Esophagus mucosa (tissue), 1 donor: ENCODE measurements at regions not wholly inside any gene's neighbourhood (a gene's known extent, or its start where the extent isn't known, plus 50 kb on each side); places are given as distances from the start of the nearest gene placed in this dataset.
A peak's percentile ranks its signal among the peaks of the same experiment; 100 is the strongest.

Source experiments
- ATAC-seq: fragments of 200-7000 bp; cut with Tn5 transposase; one replicate; pipeline ENCODE4 v1.9.1; 2020
- donor health status: DM: yes; HTN: yes; CAD: no.

DNA sequence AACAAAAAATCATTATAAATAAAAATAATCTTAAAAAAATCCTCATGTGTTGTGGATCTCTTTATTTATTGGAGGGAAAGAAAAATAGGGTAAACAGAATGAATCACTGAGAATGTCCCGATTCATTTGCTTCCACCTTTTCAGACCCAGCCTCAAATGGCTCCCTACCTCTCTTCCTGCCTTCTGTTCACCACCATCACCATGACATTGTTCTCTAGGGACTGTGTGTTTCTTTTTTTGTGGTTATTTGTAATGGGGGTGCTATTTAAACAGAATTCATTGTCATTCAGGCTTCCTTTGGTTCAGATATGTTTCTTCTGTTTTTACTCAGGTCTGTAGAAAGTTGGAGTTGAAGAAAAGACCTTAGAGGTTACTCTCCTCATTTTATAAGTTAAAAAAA is 198.2 kb downstream of the KIF4B start:
- no peak for ATAC-seq

DNA sequence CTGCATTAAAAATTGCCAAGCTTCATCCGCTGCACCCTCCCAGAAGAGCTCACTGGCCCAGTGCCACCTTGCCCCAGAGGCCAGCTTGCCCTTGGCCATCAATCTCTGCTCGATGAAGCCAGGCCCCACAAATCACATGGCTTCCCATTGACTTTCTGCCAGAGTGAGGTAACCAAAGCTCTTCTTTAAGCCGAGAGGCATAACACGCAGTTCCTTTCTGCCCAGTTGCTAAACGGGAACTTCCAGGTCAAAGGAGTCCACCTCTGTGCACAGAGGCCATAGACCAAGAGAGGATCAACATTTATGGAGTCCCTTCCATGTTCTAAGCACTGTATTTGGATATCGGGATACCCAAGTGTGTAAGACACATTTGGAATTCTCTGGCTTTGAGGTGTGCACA is 208.8 kb downstream of the KIF4B start:
- peak; percentile 91 for ATAC-seq

DNA sequence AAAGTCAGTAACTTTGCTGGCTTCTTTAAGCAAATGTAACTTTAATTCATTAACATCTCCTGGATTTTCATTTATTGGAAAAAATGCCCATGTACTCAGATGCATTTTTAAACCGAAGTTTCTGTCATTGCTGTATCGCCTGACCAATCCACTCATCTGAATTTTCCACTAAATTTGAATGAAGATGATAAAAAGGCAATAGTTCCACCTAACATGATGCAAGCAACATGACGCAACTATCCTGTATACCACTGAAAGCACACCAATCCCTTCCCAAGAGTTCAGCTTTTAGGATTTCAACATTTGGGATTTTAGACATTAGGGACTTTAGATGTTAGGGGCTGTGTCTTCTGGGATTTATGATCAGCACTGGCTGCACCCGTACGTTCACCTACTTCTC is 215.6 kb downstream of the KIF4B start:
- no peak for ATAC-seq

DNA sequence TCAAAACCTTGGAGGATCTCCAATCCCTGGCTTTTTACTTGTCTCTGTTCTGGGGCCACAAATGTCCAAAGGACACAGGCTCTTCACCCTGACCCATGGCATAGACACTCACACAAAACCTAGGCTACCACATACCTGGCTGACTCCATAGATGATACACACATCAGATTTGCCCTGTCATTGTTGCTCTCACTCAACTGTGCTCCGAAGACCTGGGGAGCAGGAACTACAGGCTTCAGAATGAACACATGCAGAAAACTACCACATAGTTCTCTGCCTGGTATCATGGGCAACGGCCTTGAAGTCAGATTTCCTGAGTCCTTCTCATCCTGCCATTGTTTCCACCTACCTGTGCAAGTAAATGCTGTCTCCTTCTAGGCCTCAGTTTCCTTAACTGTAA is 226.2 kb downstream of the KIF4B start:
- ATAC-seq: peak; percentile 93

DNA sequence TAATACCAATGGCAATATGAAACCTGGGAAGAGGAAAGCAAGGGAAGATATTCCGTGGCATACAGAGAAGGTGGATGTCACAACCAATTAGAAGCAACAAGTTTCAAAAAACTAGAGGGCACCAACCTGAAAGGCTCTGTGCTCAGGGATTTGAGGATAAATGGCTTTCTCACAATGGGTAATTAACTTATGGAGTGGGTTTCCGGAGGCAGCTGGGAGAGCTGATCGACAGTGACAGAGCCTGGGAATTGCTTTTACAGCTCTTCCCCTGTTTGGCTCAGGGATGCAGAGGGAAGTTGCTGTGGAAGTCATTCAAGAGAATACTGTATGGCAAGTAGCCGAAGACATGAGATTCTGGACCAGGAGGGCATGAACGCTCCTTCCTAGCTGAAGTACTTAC is 237.0 kb downstream of the KIF4B start:
- ATAC-seq: no peak

DNA sequence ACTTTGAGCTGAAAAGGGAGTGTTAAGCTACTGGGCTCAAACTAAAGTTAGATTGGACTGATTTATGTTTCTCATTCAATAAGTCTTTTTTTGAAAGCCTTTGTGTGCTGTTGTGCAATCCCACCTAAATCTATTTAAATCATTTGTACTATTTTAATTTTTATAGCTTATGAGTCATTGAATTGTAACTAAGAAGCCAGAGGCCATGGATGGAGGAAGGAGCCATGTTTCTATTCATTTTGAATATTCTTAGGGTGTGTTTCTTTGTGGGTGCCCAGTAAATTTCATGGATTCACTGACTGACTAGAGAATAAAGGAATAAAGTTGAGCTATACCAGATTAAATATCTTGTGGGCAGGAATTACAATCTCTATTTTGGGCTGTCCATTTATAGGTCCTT is 238.5 kb downstream of the KIF4B start:
- ATAC-seq: peak; percentile 87

DNA sequence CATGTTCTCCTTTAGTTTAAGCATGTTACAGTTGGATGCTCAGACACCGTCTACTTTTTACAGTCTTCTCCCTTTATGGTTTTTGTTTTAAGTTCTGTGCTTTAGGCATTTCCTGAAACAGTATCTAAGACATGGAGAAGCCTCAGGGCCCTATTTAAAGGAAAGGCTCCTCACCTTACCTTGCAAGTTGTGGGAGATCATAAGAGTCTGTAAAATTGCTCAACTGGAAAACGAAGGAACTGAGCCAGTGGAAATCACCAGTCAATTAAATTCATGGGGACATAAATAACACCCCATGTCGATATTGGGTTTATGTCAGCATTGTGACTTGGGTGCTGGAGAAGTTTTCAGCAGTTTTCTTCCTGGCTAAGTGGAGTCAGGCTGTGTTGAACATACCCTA is 239.2 kb downstream of the KIF4B start:
- ATAC-seq: no peak

DNA sequence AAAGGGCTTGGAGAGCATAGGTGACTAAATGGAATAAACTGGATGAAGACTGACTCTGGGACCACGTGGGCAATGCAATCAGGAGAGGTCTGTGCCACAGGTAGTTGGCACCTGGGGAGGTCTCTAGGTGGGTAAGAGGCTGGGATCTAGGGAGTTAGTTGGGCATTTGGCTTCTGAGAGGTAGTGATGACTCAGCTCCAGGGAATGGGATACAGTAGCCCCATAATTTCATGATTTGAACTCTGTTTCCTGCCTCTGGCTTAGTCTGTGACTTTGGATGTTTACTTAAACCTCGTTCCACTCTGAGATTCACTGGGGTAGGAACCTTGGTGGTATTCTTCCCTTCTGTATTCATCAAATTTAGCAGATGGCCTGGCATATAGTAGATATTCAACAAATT is 240.8 kb downstream of the KIF4B start:
- no peak for ATAC-seq

DNA sequence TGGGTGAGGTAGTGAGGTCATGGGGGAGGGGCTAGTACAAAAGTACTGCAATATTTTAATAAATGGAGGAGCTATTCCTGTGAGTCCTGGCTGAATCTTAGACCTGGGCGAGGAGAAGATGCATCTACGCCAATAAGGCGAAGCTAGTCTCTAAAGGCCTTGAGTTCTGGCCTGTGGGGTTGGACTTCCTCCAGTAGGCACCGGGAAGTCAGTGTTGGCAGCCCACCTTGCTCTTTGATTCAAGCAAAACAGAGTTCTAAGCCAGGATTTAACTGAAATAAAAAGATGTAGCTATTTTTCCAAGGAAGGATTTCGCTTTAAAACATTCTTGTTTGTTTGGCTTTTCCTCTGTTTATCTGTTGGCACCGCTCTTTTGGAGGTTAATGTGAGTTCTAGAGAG is 244.6 kb downstream of the KIF4B start:
- no peak for ATAC-seq

DNA sequence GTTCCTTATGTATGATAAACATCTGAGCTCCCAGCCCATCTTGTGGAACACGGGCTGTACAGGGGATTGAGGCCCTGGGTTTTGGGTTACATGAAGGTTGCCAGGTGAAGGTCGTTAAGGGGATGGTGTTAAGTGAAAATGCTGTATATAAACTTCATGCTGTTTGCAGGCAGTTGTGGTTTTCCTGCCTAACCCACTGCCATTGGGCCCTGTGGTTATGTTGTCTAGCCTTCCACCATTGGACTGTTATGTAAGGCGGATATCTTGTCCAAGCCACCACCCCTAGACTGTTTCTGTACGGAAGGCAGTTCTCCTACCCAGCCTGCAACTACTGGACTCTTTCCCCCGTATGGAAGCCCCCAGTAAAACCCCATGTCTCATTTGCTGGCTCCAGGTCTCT is 246.1 kb downstream of the KIF4B start:
- ATAC-seq: no peak

DNA sequence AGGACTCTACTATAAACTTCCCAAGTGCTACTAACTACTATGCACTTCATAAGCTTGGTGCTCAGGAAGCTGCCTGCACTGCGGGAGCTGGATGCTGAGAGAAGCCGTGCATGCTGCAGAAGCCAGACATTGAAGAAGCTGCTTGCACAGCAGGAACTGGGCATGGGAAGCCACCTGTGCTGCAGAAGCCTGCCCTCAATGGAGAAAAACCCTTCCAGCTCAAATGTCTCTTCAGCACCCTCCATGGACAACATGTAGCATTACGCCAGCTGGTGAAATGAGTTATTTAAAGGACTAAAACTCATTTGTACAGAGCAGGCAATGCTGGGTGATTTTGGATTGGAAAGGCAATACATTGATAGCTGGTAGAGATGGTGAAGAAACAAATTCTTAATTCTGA is 247.2 kb downstream of the KIF4B start:
- ATAC-seq: peak; percentile 77

DNA sequence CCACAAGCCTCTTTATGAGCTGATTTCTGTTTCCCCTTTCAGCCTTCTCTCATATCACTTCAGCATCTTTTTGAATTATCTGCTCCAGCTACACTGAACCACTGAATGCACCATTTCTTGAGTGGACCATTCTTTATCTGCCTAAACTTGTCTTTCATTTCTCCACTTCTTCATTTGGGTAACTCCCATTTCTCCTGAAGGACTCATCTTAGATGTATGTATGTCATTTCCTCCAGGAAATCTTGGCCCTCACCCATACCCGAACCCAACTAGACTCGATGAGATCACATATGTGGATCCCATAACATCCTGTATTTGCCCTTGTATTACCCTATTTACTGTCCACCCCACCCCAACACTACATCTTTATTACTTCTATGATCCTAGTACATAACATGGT is 249.8 kb downstream of the KIF4B start:
- ATAC-seq: no peak

DNA sequence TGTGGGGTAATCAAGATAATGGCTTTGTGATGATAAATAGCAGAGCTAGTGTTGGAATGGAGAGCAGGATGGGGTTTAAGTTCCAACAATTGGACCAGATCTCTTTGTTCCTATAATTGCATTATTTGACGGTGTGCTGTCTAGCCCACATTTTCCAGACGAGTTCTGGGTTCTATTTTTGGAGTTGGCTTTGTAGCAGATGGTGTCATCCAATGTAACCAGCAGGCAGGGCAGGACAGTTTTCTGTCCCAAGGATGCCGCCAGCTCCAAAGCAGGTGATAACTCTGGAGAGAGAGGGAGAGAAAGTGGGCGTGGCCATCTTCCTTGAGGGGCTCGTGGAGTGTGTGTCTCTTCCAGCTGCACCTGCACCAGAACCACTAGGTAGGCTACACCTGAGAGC is 251.3 kb downstream of the KIF4B start:
- ATAC-seq: no peak

DNA sequence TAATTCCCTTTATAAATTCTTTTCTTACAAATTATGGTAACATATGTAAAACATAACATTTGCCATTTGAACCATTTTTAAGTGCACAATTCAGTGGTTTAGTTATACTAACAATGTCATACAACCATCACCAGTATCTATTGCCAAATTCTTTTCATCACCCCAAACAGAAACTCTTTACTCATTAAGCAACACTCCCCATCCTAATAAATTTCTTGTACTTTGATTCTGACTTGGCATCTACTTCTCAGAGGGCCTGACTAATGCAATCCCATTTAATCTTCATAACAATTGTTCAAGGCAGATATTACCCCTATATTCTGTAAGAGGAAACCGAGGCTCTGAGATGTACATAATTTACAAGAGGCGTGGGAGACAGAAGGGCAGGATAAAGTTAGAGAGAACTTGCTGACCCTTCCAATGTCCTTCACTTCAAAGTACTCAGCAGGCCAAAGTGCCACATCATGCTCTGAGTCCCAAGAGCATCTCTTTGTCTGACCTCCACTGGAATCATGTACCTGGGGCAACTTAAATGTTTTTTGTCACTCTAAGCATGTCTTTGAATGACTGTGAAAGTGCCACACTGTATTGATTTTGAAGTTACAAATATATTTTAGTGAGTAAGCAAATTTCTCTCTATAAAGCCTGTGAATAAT is 255.3 kb downstream of the KIF4B start:
- peak; percentile 63 for ATAC-seq

DNA sequence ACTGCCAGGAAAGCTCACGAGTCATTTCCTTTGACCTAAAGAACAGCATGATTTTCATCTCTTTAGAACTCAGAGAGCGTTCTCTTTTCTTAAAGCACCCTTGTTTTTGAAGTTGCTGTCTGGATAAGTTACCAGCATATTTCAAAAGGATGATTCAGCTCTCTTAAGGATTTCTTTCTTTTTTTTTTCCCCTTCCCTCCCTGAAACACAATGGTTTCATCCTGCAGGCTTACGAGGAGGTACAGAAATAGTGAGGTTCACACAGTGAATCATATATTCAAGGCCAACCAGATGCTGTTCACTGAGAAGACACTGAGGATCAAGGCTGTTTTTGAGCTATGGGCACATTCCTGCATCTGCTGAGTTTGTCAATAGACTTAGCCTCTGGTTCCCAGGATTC is 257.2 kb downstream of the KIF4B start:
- peak; percentile 91 for ATAC-seq

DNA sequence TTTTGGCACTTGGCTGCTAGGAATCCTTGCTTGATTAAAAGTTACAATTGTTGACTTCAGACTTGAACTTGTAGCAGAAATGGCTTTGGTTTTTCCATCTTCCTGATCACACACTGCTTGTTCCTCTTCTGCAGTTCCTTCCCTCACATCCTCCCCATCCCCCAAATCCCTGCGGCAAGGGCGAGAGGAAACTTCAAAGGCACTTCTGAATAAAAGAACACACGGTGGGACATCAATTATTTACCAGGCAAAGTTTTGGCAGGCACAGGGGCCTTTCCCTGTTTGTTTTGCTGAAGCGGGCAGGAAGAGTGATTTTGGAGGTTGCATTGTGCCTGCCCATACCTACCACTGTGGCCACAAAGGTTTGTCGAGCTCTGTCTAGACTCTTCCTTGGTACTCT is 260.9 kb downstream of the KIF4B start:
- no peak for ATAC-seq

DNA sequence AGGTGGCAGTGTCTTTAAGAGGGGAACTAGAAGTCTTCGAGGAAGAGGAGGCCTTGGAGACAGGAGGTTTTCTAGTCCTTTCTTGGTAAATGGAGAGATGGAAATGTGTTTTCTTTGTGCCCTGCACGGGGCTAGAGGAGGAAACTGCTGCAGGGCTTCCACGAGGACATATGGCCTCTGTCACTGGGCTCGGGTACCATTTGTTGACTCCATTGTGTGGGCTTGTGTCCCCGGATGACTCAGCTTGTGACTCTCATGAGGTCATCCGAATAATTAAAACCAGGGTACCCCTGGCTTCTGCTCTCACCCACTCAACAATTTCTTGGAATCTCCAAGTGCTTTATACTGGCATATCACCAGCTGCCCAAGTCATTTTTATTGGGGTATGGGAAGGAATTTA is 261.7 kb downstream of the KIF4B start:
- no peak for ATAC-seq

DNA sequence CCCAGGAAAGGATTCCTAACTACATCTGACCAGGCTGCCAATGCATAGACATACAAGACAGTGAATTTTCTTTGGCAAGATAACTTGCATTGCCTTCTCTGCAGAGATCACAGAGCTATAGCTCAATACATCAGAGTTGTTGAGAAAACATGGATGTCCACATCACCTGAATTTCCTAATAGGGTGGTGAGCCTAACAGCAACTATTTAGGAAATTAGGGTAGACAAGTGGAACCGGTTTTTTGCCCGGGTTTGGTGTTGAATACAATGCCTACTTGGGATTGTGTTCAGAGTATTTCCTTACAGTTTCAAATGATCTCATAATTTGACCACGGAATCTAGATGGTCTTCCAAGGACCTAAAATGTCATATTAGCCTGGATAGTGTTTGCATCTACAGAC is 262.7 kb downstream of the KIF4B start:
- peak; percentile 76 for ATAC-seq

DNA sequence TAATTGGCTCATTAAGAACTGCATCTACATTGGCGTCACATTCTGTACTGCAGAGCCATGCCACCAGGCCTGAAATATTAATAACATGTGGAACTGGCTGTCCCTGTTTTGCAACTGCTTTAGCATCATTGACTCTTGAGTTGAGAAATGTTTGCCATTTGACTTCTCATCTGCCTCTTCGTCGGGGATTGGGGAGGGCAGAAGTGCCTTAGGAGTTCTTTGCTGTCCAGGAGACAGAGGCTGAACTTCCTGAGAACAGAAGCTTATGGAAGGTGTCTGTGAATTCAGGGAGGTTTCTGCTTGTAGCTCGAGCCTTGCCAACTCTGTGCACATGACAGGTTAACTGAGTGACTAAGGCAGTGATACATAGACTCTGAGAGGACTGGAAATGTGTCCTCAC is 265.0 kb downstream of the KIF4B start:
- peak; percentile 87 for ATAC-seq

DNA sequence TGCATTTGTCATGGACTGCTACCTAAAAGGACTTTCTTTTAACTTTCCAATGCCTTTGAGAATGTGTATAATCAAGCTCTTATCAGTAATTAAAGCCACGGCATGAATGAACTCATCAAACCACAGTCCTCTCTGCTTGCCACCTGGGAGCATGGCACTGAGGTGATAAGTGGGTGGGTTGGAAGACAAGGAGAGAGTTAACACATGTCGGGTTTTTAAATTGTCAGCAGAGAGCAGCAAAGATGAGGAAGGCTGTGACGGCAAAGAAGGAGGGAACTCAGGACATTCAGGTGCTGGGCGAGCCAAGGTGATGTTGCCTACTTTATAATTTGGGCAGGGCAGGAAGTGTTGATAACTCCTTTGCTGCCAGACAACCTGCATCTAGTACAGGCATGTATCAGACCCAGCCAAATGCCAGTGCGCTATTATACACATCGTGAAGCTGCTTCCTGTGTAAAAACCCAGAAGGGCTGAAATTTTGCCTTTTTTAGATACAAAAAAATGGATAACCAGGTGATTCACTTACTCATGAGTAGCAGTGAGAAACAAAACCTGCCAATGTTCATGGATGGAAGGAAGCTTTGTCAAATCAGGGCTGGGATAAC is 269.1 kb downstream of the KIF4B start:
- peak; percentile 90 for ATAC-seq

DNA sequence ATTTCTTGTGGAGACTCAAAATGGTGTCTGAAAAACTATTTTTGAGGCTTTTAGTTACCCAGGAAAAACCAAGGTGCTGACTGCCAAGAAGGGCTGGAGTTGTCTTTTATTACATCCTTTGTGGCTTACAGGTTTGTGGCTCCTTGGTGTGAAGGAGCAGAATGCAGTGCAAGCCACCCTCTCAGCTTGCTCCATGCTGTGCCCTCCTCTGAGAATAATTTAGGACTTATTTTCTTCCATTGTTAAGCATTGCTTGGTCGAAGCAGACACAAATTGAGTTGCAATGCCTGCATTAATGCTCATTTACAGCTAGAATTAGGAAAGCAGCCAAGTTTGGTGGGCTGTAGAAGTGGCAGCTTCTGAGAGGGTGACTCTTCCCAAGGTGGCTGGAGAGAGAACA is 272.2 kb downstream of the KIF4B start:
- no peak for ATAC-seq

DNA sequence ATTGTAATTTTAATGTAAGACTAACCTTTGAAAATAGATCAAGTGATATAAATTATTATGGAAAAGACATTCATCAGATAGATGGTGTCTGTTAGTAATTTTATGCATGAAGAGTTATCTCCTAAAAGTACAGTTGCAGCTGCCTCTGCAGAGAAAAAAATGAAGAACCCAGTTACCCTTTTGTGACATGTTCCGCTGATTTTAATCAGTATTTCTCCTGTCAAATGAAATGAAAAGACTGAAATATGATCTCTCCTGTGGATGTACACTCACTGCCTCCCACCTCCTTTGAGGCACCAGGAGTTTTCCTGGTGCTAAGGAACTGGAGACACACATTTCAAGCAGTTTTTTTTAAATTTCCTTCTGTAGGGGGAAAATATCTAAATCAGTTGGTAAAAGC is 277.4 kb downstream of the KIF4B start:
- ATAC-seq: no peak

DNA sequence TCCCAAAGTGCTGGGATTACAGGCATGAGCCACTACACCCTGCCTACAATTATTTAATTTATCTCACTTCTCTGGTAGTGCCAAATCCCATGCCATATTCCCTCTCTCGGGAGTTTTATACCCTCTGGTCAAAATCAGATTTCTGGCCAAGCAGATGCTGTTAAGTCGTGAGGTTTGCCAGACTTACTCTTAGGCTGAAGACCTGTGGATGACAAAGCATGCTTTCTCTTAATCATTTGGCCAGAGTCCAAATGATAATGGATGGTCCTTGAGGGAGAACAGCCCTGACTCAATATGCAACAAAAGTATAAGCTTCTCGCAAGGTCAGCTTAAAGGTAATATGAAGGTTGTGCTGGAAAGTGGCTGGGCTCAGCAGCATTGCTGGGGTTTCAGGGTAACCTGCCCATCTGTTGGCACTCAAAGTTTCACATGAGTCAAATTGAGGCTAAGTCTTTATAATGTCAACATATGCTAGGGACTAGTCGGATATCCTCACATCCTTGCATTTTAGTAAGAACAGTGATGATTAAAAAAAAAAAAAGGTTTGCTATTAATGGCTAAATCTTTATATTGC is 280.1 kb downstream of the KIF4B start:
- ATAC-seq: no peak

DNA sequence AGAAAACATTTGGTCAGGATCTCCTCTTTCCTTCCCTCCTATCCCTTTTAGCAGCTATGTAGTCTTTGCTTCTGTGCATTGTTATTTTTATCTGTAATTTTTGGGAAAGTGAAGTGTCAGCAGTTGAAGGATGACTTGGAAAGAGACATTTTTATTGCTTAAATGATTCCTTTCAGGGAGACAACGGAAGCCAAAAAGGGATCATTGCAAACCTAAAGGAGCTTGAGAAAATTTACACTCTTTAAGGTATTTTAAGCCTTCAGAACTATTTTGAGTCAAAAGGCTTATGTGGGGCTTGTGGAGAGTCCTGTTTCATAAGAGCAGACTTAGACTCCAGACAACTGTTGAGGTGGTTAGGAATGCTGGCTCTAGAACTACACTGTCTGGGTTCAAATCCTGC is 281.6 kb downstream of the KIF4B start:
- no peak for ATAC-seq
